ENCODE measurements at regions not wholly inside any gene's neighbourhood (a gene's known extent, or its start where the extent isn't known, plus 50 kb on each side); places are given as distances from the start of the nearest gene placed in this dataset.

GRCh38 chr1:208309771-208310170 is 65.6 kb upstream of the PLXNA2 start:
- intact Hi-C loops (cut with DNase I): no loop called here
- no peaks in the 10 kb centered on the region for H3K9me3 ChIP-seq
- no peak for DNase-seq
- no peak for ATAC-seq
- H3K4me3 ChIP-seq: no peak overlapping the region
- no peak overlapping the region for H3K27ac ChIP-seq
- H3K27me3 ChIP-seq (ENCODE audit: low read depth): peaks cover 6% of the 10 kb centered on the region
- no peak for TF ChIP-seq CTCF (IDR thresholded peaks at IDR 0.05)
- H3K4me1 ChIP-seq: no peaks in the 10 kb centered on the region
- no peaks in the 10 kb centered on the region for H3K36me3 ChIP-seq

- ATAC-seq (no peak), DNase-seq (no peak)
- Histone ChIP-seq H3K36me3 (no peaks in the 10 kb centered on the region), H3K27ac (no peak overlapping the region), H3K4me3 (no peak overlapping the region), H3K4me1 (no peaks in the 10 kb centered on the region), H3K27me3 (ENCODE audit: low read depth) (peaks cover 6% of the 10 kb centered on the region), H3K9me3 (no peaks in the 10 kb centered on the region)
- no peak for TF ChIP-seq CTCF (IDR thresholded peaks at IDR 0.05)
- intact Hi-C loops (cut with DNase I): no loop called here
These were observed 68.5 kb upstream of the PLXNA2 start for GRCh38 chr1:208312706-208313105.

GRCh38 chr1:208314431-208314830 is 70.2 kb upstream of the PLXNA2 start:
- DNase-seq: no peak
- Histone ChIP-seq H3K36me3 (no peaks in the 10 kb centered on the region), H3K27me3 (ENCODE audit: low read depth) (peaks cover 11% of the 10 kb centered on the region), H3K4me1 (no peaks in the 10 kb centered on the region), H3K9me3 (no peaks in the 10 kb centered on the region), H3K27ac (no peak overlapping the region), H3K4me3 (no peak overlapping the region)
- intact Hi-C loops (cut with DNase I): no loop called here
- ATAC-seq: no peak
- no peak for TF ChIP-seq CTCF (IDR thresholded peaks at IDR 0.05)

- TF ChIP-seq CTCF (IDR thresholded peaks at IDR 0.05): no peak
- no peaks in the 10 kb centered on the region for H3K4me1 ChIP-seq
- intact Hi-C loops (cut with DNase I): no loop called here
- no peak for DNase-seq
- H3K4me3 ChIP-seq: no peak overlapping the region
- peaks cover 6% of the 10 kb centered on the region for H3K27me3 ChIP-seq (ENCODE audit: low read depth)
- H3K36me3 ChIP-seq: no peaks in the 10 kb centered on the region
- no peak for ATAC-seq
- no peak overlapping the region for H3K27ac ChIP-seq
- H3K9me3 ChIP-seq: no peaks in the 10 kb centered on the region
These were observed 74.1 kb upstream of the PLXNA2 start for GRCh38 chr1:208318150-208318734.

DNA sequence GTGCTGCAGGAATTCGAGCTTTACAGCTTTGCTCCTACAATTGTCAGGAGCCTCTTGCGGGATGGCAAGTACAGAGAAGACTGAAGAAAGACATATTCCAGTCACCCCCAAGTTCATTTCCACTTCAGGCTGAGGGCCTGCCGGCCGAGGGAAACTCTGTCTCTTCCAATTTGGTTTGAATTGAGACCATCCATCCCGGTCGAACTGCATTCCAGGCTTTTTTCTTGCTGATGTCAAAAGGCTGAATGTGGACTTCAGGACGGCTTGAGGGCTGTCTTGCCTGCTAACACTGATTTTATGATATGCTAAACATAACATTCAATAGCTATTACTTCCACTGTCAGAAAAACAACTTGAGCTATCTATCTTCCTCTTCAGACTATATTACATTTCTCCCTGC is 79.8 kb upstream of the PLXNA2 start:
- no peaks in the 10 kb centered on the region for H3K4me1 ChIP-seq
- intact Hi-C loops (cut with DNase I): no loop called here
- no peak for TF ChIP-seq CTCF (IDR thresholded peaks at IDR 0.05)
- H3K27me3 ChIP-seq (ENCODE audit: low read depth): no peaks in the 10 kb centered on the region
- no peak for ATAC-seq
- no peak for DNase-seq
- H3K36me3 ChIP-seq: no peaks in the 10 kb centered on the region
- no peak overlapping the region for H3K27ac ChIP-seq
- H3K4me3 ChIP-seq: no peak overlapping the region
- H3K9me3 ChIP-seq: no peaks in the 10 kb centered on the region

- no peaks in the 10 kb centered on the region for H3K27me3 ChIP-seq (ENCODE audit: low read depth)
- H3K27ac ChIP-seq: no peak overlapping the region
- no peak for TF ChIP-seq CTCF (IDR thresholded peaks at IDR 0.05)
- intact Hi-C loops (cut with DNase I): no loop called here
- ATAC-seq (no peak), DNase-seq (no peak)
- no peaks in the 10 kb centered on the region for H3K4me1 ChIP-seq
- H3K36me3 ChIP-seq: no peaks in the 10 kb centered on the region
- no peaks in the 10 kb centered on the region for H3K9me3 ChIP-seq
- H3K4me3 ChIP-seq: no peak overlapping the region
These were observed 81.8 kb upstream of the PLXNA2 start for GRCh38 chr1:208326033-208326432.

Measured in lower lobe of right lung (tissue), 2 donors.